G401 (cell line): ENCODE measurements at regions not wholly inside any gene's neighbourhood (a gene's known extent, or its start where the extent isn't known, plus 50 kb on each side); places are given as distances from the start of the nearest gene placed in this dataset.

Experiments
- DNase-seq: peaks from one replicate; pipeline ENCODE4 v3.0.0-alpha.2; 2015; ENCODE audit warnings: low spot score
- in situ Hi-C: cut with HindIII; loops from 2 replicates; pipeline ENCODE4 v1.10.0; 2016; ENCODE audit warnings: low sequenced_read_pairs, mixed read lengths

DNA sequence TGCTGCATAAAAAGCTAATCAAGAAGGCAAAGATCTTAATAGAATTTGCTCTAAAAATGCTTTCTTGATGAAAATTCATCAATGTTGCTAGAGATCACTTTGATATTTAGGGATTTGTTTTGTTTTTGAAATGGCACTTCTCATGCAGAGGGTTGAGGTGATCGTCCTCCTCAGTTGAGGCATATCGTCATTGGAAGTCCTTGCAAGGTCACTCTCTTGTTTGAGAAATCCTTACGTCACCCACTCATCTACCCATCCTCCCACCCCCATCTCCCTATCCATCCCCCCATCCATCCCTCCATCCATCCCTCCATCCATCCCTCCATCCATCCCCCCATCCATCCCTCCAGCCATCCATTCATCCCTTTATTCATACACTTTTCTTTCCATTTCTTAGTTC, 133.7 kb downstream of the THNSL2 start:
- no peak for DNase-seq
- in situ Hi-C loops, result no loop called here

DNA sequence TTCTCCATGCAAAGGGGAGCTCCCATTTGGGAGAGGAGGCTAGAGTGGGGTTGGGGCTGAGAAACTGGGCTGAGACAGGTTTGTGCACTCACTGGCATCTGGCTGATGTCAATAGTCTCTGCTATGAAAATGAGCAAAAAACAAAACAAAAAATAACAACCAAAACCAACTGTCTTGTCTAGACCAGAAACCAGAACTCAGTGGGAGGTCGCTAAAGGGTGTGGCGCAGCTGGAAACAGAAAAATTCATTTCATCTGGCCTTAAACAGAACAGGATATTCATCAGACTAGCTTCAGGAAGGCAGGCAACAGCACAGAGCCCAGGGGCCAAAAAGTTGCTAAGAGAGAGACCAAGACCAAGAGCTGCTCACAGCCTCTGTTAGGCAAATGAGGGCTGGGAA, 126.1 kb downstream of the THNSL2 start:
- in situ Hi-C loops, result no loop called here

DNA sequence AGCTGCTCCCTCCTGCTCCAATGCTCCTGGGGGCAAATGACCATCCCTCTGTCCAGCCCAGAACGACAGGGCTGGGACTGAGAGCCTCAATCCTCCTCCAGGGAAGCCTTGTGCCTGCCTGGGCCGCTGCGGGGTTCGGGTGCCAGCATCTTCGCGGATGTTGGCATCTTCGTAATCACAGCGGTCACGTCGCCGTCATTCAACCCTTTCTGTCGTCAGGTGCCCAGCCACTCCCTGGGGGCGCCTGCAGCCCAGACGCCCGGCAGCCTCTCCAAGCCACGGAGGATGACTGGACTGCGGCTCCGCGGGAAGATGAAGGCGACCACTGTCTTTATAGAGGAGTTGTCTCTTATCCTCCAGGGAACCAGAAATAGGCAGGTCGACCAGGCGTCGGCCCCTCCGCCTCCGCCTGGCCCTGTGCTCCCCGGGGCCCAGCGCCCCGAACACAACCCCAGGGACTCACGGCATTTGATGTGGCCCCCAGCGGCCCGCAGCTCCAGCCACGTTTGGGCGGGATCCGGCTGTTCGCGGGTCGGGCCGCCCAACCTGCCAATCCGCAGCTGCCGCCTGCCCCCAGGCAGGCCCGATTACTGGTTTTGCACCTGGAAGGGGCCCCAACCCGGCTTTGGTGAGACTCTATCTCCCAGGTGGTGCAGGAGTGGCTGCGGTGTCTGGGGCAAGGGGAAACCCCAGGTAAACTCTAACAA, 113.9 kb downstream of the THNSL2 start:
- in situ Hi-C loops, result no loop called here
- DNase-seq, result no peak

More for the DNA sequence above, 126.1 kb downstream of the THNSL2 start:
- no peak for DNase-seq

DNA sequence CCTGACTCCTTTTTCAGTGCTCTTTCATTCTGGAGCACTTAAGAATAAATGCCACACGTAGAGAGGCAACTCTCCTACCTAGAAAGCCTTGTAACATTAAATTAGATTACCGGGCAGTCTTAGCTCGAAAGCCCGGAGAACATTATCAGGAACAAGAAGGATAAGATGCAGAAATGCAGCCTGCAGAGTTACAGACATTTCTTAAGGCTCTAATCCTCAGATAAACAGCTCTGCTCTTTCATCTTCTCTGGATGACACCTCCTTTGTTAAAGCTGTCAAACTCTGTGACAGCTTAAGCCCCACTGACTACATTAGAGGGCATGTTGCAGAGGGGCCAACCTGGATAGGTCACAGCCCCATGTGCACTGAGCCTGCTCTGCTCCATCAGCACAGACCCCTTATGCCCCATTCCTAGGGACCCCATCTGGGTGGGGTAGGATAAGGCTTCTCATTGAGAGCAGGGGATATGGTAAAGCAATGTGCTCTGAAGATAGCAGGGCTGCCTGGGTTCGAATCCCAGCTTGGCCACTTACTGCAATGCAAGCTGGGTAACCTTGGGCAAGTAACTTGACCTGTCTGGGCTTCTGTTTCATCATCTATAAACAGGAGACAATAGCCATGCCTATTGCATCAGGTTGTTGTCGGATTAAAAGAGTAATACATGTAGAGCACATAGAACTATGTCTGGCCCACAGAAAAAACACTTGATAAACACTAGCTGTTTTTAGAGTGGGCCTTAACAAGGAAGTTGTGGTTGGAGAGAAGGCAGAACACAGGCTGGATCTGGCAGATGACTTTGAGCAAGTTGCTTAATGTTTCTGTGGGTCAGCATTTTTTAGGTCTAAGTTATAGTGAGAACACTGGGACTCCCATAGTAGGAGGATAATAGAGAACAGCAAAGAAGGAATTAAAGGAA, 111.4 kb downstream of the THNSL2 start:
- in situ Hi-C loops, result no loop called here
- DNase-seq, result no peak

DNA sequence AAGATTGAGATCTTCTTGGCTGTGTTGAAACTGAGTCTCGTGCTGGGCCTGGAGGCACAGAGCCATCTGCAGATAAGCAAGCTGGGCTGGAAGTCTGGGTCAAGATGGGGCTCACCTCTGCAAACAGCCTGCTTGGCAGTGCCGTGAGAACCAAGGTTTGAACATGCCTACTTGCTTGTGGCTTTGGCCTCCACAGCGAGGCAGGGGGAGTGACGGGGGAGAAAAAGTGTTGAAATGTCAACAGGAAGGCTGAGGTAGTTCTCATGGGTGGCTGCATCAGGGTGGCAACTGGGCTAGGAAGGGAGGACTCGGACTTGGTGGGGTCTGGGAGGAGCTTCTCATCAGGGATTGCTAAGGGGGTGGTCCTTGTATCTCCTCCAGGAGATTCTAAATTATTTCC, 99.7 kb downstream of the THNSL2 start:
- no peak for DNase-seq
- in situ Hi-C loops, result no loop called here

DNA sequence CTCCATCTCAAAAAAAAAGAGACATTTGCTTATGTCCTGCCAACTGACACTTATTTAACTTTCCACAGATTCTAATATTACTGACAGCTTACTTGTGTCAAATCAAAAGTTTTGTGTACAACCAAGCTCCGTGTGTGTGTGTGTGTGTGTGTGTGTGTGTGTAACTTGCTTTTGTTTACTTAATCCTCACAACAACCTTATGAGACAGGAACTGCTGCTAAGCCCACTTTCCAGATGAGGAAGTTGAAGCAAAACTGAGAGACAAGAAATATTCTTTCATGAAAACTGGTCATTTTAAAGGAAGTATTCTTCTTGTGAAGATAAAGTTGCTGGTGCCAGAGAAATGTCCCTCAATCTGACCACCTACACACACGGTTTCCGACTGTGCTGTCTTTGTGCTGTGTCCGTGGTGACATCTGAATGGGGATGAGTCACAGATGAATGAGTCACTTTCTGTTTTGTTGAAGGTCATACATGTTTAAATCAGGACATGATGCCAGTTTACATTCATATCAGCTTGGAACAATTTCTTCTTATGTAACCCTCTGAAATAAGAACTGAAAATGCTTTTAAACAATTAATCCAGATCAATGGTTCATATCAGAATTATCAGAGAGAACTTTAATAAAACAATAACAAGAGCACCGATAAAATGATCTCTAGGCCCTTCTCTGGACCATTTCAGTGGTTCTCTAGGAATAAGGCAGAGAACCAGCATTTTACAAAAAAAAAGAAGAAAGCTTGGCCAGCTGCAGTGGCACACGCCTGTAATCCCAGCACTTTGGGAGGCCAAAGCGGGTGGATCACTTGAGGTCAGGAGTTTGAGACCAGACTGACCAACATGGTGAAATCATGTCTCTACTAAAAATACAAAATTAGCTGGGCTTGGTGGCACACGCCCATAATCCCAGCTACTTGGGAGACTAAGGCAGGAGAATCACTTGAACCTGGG, 95.5 kb downstream of the THNSL2 start:
- in situ Hi-C loops, result no loop called here
- no peak for DNase-seq

DNA sequence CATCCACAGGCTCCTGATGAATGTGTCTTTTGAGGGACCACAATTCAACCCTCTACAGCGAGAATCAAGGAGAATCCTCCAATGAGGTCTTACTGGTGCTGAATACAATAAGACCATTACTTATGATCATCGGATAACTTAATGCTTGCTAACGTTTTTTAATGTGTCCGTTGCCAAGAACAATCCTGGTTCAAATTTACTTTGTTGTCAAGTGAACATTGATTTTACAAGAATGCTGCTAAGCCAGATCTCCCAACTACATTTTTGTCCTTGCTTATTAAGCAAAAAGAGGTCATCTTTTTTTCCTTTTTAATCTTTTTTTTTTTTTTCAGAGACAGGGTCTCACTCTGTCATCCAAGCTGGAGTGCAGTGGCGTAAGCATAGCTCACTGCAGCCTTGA, 93.7 kb downstream of the THNSL2 start:
- in situ Hi-C loops, result no loop called here

DNA sequence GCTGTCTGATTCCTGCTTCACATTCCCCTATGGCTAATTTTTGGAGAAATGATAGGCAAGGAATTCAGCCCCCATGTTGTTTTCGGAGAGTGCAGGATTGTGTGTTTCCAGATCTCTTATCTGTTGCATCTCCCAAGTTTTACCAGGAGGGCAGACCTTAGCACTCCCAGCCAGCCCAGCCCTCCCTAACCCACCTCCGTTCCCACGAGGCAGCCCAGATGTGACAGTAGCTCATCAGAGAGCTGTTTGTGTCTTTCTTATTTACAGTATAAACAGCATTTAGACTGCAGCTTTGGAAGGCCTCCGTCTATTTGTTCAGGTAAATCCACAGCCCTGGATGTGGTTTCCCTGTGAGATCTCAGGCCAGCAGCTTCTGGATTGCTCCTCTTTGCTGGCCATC, 91.6 kb downstream of the THNSL2 start:
- DNase-seq, result no peak
- in situ Hi-C loops, result no loop called here

More for the DNA sequence above, 93.7 kb downstream of the THNSL2 start:
- DNase-seq, result no peak

DNA sequence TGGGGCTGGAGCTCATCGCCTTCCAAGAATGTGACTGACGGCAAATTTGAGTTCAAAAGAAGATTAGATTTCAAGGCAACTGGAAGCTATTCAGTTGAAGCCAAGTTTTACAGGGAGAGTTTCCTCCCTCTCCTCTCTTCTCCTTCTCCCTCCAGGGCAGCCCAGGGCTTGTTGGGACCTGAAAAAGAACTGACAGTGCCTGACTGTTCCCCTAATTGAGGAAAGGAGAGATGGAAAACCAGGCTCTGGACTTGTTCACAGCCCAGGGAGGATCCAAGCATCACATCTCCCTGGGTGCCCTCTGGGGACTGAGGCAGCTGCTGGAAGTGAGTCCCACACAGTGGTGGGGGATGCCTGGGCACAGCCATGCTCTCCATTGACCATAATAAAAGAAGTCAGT, 88.1 kb downstream of the THNSL2 start:
- no peak for DNase-seq
- in situ Hi-C loops, result no loop called here

DNA sequence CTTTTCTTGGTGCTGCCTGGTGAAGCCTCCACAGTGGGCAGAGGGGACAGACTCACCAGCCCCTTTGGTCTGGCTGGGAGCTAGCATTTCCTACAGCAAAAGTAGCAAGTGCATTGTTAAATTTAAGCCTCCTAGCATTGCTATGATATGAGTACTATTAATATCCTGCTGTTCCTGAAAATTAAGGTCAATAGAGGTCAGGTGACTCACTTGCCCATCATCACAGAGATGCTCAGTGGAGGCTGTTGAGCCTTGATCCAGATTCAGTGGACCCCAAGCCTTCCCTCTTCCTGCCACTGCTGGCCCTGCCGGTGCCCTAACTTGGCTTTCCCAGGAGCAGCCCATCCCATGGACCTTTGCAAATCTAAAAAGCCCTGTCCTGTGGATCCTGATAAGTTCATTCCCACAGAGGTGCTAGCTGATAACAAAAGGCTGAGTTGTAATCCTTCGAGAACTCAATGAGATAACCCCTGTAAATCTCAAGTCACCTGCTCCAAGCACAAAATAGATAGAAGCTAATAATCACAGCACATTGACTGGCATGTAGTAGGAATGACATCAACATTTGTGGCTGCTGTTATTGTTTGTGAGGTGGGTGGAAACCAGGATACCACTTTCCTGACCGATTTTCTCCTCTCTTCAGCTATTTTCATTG, 84.4 kb downstream of the THNSL2 start:
- DNase-seq, result no peak
- in situ Hi-C loops, result no loop called here

DNA sequence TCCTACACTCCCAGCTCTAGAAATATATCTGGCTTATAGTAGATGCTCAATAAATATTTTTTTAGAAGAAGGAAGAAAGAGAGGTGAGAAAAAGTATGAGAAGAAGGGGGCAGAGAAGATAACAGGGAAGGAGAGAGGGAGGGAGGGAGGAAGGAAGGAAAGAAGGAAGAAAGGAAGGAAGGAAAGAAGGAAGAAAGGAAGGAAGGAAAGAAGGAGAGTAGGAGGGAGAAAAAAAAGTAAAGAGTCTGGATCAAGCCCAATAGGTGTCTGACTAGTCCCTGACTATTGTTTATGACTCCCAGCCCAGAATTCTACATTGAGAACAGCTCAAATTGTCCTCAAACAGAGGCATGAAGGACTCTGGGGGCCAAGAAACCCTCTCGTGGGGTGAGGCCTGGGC, 83.9 kb downstream of the THNSL2 start:
- no peak for DNase-seq
- in situ Hi-C loops, result no loop called here

DNA sequence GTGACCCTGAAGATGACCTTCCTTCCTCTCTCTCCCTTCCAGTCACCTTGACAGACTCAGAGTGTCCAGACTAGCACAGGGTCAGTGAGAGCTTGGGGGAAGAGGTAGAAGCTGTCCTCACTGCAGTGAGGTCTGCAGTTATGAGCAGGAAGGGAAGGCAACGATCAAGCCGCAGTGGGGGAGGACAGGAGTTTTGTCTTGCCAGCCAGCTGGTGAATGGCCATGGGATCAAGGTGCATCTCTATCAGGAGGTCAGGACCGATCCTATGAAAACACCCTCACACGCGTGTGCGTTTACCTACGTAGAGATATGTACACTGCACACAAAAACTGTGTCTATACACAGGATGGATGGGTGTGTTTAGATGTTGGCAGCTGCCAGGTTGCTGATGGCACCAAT, 83.2 kb downstream of the THNSL2 start:
- no peak for DNase-seq
- in situ Hi-C loops, result no loop called here

DNA sequence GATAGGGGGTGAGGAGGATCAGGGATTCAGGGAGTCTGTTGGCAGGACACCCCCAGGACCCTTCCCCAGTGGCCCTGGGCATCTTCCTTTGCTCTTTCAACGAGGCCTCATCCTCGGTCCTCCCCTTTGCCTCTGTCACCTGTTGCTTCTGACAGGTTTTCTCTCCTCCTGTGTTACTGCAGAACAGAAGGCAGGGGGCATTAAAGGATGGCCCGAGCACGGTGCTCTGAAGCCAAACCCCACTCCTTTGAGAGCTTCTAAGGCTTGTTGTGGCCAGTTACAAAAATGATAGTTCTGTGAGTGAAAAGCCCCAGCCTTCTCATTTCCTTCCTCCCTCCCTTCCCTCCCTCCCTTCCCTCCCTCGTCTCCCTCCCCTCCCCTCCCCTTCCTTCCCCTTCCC, 82.5 kb downstream of the THNSL2 start:
- no peak for DNase-seq
- in situ Hi-C loops, result no loop called here

DNA sequence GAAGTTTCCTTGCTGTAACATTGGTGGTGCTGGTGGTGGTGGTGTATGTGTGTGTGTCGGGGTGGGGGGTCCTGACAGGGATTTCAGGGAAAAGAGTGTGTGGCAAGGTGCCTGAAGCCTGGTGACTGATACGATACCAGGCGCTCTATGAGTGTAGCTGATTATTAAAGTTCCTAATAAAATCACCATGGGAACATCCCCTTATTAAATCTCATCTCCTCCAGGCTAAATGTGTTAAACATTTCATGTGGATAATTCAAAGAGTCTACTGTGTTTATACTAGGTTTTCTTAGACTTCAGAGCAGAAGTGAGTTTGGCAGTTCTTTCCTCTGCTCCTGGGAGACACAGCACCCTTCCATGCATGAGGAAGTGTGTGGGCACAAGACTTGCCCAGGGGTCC, 82.0 kb downstream of the THNSL2 start:
- no peak for DNase-seq
- in situ Hi-C loops, result no loop called here

DNA sequence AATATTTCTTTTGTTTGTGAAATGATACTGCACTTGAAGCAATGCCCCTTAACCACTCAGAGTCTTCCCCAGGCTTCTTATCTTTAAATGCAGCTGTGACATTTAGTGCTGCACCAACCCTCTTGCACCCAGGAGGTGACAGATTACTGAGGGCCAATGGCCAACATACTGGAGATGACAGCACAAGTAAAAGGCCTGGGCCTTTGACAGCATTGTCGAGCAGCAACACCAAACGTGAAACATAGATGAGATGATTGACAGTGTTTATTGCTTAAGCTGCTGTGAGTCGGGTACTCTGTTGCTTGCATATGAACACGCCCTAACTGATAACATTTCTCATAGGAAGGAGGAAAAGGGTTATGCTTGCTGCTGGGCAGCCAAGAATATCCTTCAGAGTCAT, 80.3 kb downstream of the THNSL2 start:
- DNase-seq, result no peak
- in situ Hi-C loops, result no loop called here

DNA sequence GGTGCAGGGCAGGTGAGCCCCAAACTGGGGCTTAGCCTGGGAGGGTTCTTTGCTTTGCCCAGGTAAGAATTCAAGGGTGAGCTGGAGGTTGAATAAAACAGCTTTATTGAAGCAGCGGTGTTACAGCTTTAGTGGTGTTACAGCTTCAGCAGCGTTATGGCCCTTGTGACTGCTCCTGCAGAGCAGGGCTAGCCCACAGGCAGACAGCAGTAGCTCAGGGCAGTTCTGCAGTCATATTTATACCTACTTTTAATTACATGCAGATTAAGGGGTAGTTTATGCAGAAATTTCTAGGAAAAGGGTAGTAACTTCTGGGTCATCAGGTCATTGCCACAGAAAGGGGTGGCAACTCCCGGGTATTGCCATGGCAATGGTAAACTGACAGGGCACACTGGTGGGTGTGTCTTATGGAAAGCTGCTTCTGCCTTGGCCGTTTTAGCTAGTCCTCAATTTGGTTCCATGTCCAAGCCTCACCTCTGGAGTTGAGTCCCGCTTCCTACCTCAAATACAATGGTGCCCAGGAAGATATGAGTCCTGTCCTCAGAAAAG, 78.2 kb downstream of the THNSL2 start:
- in situ Hi-C loops, result no loop called here
- no peak for DNase-seq

DNA sequence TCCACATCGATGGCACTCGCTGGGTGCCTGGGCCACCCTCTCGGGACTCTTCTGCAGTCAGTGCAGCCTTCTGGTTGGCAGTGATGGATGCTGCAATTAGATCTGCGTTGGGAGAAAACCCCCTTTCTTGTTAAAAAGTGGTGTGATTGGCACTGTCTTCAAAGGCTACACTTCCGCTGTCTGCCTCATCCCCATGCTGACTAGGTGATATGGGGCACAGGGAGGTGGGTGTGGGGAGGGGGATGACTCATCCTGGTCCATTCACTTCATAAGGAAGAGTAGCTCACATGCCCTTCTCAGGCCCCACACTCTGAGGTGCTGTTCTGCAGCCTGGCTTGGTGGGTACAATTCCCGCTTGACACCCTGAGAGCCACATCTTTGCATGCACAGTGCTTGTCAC, 77.4 kb downstream of the THNSL2 start:
- DNase-seq, result no peak
- in situ Hi-C loops, result no loop called here

DNA sequence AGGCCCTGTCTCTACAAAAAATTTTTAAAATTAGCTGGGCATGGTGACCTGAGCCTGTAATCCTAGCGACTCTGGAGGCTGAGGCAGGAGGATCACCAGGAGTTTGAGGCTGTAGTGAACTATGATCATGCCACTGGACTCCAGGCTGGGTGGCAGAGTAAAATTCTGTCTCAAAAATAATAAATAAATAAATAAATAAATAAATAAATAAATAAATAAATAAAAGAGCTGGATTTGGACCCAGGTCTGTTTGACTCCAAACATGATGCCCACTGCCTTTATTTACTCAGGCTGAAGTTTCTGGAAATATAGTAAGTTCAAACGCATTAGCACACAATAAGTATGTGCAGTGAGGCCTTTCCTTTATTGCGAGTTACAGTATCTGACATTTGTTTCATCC, 75.0 kb downstream of the THNSL2 start:
- in situ Hi-C loops, result no loop called here
- DNase-seq, result no peak

DNA sequence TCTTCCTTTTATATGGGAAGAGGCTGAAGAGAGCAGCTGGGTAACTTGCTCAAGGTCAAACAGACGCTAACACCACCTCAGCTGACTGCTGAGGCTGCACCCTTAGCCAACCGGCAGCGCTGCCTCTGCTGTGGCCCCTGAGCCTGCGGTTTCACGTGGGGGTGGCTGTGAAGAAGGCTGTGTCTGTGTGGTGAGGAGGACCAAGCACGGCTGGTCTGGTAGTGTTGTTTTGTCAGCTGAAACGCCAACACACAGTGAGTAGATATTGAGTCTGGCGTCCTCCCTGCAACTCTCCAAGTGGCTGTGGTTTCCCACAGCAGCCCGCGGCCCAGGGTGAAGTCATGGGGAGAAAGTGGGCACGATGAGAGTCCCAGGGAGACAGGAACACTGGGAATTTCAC, 69.6 kb downstream of the THNSL2 start:
- in situ Hi-C loops, result no loop called here
- no peak for DNase-seq
